GM18499 (cell line): ENCODE measurements at regions not wholly inside any gene's neighbourhood (a gene's known extent, or its start where the extent isn't known, plus 50 kb on each side); places are given as distances from the start of the nearest gene placed in this dataset.
"Not testable (repeated sequence)": the region's sequence is repeated elsewhere in the genome, so short reads cannot be mapped to it uniquely, and the experiment has no call there.

Source experiments
- ATAC-seq: cut with Tn5 transposase; IDR thresholded peaks from one replicate; pipeline ENCODE4 v1.9.1; 2021; ENCODE audit warnings: moderate number of reproducible peaks; ENCODE audit not compliant: insufficient read depth, unreplicated experiment

- ATAC-seq = not testable (repeated sequence)
These were observed 519.3 kb downstream of the GOLGA6L6 start for GRCh38 chr15:20022349-20022748.

DNA sequence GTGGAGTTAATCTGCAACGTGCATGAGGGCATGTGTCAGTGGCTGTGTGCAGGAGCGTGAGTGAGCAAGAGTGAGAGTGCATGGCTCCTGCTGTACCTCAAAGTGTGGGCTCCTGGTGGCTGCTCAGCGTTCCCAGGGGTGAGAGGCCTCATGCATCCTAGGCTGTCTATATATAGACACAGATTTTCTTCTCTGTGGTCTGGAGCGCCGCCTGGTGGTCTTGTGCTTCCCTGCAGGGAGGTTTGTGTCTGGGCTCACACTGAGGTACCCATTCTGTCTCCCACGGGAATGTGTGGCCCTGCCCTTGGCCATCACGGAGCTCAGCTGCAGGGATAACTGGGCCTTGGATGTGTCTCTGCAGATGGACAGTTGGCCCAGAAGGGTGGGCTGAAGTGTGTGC lies 520.2 kb downstream of the GOLGA6L6 start:
- not testable (repeated sequence) for ATAC-seq

- ATAC-seq = not testable (repeated sequence)
These were observed 521.0 kb downstream of the GOLGA6L6 start for GRCh38 chr15:20020588-20020987.

GRCh38 chr15:20019758-20020157 lies 521.8 kb downstream of the GOLGA6L6 start:
- ATAC-seq = not testable (repeated sequence)

GRCh38 chr15:20017581-20017980 lies 524.0 kb downstream of the GOLGA6L6 start:
- ATAC-seq = not testable (repeated sequence)

DNA sequence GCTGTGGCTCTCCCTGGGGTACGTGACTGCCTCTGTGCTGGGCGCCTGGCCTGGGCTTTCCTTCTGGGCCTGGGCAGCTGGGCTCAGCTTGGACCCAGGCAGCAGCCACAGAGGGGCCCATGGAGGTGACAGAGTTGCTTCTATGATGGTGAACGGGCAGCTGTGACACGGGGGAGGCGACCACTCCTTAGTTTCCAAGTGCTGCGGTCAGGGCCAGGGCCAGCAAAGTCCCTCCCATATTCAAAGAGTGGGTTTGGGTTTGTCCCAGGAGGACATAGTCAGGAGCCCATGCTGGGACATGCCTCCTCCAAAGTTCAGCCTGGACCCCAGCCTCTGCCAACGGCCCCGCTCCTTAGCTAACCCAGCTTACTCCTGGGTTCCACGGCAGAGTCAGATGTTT lies 524.7 kb downstream of the GOLGA6L6 start:
- ATAC-seq = not testable (repeated sequence)

DNA sequence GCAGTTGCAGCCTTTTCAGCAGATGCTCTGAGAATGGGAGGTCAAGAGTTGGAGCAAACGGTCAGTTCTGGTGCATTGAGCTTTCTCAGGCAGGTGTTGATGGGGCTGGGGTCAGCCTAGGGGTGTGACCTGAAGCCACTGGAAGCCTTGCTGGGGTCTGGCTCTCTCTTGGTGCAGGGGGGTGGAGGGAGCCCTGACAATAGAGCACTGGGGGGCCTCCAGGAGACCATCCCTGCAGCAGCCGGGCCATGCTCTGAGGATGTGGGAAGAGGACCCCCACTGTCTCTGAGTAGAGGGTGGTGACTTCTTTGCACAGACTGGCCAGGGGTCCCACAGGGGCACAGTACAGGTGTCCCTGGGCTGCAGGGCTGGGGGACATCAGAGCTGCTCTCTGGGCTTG lies 528.8 kb downstream of the GOLGA6L6 start:
- ATAC-seq = not testable (repeated sequence)

DNA sequence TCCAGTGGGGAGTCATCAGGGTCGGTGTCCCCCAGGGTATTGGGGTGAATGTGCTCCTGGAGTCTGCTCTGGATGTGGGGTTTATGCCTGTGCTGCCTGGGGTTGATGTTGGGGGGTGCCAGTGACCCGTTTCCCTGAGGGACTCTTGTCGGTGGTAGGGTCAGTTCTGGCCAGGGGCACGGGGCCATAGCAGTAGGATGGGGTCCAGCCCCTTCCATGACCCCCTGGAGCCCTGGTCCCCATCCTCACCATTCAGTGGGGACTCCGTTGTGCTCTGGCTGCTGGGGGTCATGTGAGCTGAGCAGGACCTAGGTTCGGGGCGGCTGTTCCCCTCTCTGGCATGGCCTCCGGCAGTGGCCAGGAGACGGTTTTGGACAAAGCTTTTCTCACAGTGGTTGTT lies 530.8 kb downstream of the GOLGA6L6 start:
- ATAC-seq = not testable (repeated sequence)

GRCh38 chr15:20009619-20010018 lies 532.0 kb downstream of the GOLGA6L6 start:
- not testable (repeated sequence) for ATAC-seq

- ATAC-seq = not testable (repeated sequence)
These were observed 534.3 kb downstream of the GOLGA6L6 start for GRCh38 chr15:20007338-20007737.

- not testable (repeated sequence) for ATAC-seq
These were observed 538.1 kb downstream of the GOLGA6L6 start for GRCh38 chr15:20003471-20003870.

GRCh38 chr15:20002560-20002959 lies 539.0 kb downstream of the GOLGA6L6 start:
- not testable (repeated sequence) for ATAC-seq

DNA sequence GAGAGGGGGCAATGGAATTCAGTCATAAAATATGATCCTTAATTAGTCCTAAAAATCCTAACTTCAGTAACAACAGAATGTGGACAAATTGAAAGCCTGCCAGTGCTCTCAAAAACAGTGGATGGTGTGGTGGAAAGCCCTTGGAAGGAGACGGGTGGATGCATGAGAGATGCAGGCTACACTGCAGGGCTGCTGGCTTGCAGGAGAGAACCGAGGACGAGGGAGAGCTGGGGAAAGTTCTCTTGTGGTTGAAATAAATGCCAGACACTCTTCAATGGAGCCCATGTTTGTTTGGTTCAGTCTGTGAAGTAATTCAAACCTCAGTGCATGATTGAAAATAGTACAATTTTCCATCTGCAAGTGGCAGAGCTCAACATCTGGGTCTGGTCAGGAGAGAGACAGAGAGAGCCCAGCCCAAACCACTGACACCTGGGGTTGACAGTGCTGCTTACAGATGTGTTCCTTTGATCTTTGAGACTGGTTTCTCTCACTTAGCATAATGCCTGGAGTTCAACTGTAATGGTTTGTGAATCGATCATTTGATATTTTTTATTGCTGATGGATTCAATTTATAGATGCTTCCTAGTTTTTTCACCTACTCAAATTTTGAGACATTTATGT lies 544.9 kb downstream of the GOLGA6L6 start:
- ATAC-seq = not testable (repeated sequence)

DNA sequence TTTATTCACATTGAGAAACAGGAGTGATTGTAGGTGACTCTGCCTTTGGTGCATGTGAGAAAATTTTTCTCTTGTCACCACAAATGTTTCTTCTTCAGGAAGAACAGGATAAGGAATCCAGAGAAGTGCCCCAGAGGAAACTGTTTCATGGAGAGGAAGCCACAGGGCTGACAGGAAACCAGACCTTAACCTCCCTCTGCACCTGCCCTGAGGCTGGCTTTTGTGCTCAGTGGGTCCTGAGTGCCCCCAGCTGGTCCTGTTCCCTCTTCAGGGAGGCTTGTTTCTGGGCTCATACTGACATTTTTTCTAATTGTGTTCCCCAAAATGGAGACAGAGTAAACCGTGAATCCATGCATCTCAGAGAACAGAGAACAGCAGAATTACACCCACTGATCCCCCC lies 546.3 kb downstream of the GOLGA6L6 start:
- ATAC-seq = not testable (repeated sequence)

DNA sequence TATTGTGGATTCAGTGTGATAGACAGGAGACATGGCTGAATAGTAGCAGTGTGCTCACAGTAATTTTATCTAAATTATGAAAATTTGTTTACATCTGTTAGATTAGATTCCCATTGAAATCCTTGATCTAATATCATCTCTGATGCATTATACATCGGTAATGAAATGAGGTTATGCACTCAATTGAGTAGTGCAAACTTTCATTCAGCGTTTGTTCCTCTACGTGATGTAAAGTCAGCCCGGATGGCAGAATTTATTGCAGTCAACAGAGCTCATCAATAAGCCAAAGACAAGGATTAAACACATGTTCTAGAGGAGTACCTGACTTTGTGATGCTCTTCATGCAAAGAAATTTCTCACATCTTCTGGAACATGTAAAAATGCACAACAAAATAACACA lies 549.2 kb downstream of the GOLGA6L6 start:
- ATAC-seq = no peak

DNA sequence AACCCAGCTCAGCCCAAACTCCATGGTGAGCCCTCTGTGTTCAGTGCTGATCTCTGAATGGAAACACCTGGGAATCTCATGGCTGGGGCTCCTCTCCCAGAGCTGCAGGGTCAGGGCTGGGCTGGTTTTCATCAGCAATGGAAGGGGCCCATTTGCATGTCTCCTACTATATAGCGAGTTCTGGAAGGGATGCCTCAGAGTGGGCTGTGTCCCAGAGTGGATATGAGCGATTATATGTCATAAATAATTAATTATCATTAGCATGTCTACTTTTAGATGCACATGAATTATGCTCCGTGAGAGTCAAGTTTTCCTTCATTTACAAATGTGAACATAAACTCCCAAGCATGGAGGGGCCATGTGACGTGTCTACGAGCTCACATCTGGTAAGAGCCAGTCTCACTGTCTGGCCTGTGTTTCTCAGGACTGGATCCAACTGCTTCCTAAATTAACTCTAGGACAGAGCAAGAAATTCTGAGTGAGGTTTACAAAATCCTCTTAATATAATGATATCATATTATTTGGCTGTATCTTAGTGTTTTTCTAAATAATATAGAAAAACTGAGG lies 553.4 kb downstream of the GOLGA6L6 start:
- no peak for ATAC-seq

DNA sequence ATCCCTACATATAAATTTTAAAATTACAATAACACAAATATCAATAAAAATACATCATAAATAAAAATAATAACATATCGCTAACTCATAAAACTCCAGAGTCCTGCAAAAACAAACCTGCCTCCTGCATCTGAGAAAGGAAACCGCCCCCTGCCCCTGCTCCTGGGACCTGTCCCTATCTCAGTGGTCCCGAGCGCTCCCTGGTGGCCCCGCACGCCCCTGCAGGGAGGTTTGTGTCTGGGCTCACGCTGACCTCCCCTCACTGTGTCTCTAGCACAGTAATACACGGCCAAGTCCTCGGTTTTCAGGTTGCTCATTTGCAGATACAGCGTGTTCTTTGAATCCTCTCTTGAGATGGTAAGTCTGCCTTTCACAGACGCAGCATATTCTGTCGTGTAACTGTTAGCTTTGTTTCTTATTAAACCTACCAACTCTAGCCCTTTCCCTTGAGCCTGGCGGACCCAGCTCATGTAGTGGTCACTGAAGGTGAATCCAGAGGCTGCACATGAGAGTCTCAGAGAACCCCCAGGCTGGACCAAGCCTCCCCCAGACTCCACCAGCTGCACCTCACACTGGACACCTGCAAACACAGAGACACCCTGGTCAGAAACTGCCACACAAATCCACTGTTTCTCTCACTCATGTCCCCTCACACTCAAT lies 554.1 kb downstream of the GOLGA6L6 start:
- no peak for ATAC-seq

- ATAC-seq = no peak
These were observed 557.5 kb downstream of the GOLGA6L6 start for GRCh38 chr15:19984101-19984500.

GRCh38 chr15:19974998-19975397 lies 566.6 kb downstream of the GOLGA6L6 start:
- ATAC-seq = no peak

DNA sequence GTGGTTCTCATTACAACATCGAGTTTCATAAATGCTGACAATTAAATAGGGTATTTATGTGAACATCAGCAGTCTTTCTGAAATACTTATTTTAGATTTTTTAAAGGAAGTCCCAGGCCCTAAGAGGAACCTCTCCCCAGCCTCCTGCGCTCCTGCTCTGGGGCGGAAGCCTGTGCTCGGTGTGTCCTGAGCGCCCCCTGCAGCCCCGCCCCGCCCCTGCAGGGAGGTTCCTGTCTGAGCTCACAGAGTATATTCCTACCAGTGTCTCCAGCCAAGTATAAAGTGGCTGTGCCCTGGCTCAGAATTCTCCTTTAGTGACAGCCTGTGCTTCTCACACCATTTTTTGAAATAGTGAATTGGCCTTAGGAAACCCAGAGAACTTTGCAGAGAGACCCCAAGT lies 567.9 kb downstream of the GOLGA6L6 start:
- ATAC-seq = no peak

DNA sequence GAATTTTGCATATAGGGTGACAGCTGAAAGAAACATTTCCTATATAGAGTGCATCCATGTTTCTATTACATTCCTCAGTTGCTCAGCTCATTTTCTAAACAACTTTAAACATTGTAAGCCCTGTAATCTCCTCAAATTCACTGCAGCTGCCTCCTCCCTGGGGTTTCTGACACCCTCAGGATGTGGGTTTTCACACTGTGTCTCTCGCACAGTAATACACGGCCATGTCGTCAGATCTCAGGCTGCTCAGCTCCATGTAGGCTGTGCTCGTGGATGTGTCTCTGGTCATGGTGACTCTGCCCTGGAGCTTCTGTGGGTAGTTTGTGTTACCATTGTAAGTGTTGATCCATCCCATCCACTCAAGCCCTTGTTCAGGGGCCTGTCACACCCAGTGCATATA lies 569.0 kb downstream of the GOLGA6L6 start:
- not testable (repeated sequence) for ATAC-seq

DNA sequence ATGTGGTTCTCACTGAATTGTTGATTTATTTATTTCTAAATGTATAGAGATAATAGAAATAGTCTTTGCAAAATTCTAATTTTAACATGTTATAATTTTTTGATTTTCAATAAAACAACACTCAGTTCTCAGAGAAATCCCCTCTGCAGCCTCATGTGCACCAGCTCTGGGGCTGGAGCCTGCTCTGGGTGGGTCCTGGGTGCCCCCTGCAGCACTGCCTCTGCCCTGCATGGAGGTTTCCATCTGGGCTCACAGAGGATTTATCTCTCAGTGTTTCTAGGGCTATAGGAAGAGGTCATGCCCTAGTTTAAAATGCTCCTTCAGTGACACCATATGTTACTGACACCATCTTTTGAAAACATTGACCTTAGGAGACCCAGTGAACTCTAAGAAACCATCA lies 576.0 kb downstream of the GOLGA6L6 start:
- ATAC-seq = not testable (repeated sequence)
